ENCODE measurements at regions not wholly inside any gene's neighbourhood (a gene's known extent, or its start where the extent isn't known, plus 50 kb on each side); places are given as distances from the start of the nearest gene placed in this dataset.

GRCh38 chr10:31645786-31646185 lies 282.8 kb downstream of the ARHGAP12 start:
- DNase-seq (ENCODE audit: low read depth in 2 of 2, low spot score in 1 of 2) = no peak

- no peak for DNase-seq (ENCODE audit: low read depth in 2 of 2, low spot score in 1 of 2)
Measured at GRCh38 chr10:31644931-31645633, 283.5 kb downstream of the ARHGAP12 start.

- no peak for DNase-seq (ENCODE audit: low read depth in 2 of 2, low spot score in 1 of 2)
Measured at GRCh38 chr10:31642281-31642680, 286.4 kb downstream of the ARHGAP12 start.

- DNase-seq (ENCODE audit: low read depth in 2 of 2, low spot score in 1 of 2) = no peak
Measured at GRCh38 chr10:31635415-31636065, 293.1 kb downstream of the ARHGAP12 start.

GRCh38 chr10:31635009-31635408 lies 293.6 kb downstream of the ARHGAP12 start:
- no peak for DNase-seq (ENCODE audit: low read depth in 2 of 2, low spot score in 1 of 2)

- DNase-seq (ENCODE audit: low read depth in 2 of 2, low spot score in 1 of 2) = no peak
Measured at GRCh38 chr10:31630861-31631567, 297.6 kb downstream of the ARHGAP12 start.

GRCh38 chr10:31625566-31625965 lies 303.1 kb downstream of the ARHGAP12 start:
- no peak for DNase-seq (ENCODE audit: low read depth in 2 of 2, low spot score in 1 of 2)

- no peak for DNase-seq (ENCODE audit: low read depth in 2 of 2, low spot score in 1 of 2)
Measured at GRCh38 chr10:31624611-31625010, 304.0 kb downstream of the ARHGAP12 start.

GRCh38 chr10:31623947-31624346 lies 304.7 kb downstream of the ARHGAP12 start:
- DNase-seq (ENCODE audit: low read depth in 2 of 2, low spot score in 1 of 2) = no peak

- DNase-seq (ENCODE audit: low read depth in 2 of 2, low spot score in 1 of 2) = no peak
Measured at GRCh38 chr10:31623466-31623865, 304.4 kb downstream of the ZEB1 start.

GRCh38 chr10:31622978-31623377 lies 304.0 kb downstream of the ZEB1 start:
- no peak for DNase-seq (ENCODE audit: low read depth in 2 of 2, low spot score in 1 of 2)

GRCh38 chr10:31621733-31622132 lies 302.7 kb downstream of the ZEB1 start:
- no peak for DNase-seq (ENCODE audit: low read depth in 2 of 2, low spot score in 1 of 2)

- DNase-seq (ENCODE audit: low read depth in 2 of 2, low spot score in 1 of 2) = no peak
Measured at GRCh38 chr10:31620226-31621151, 301.5 kb downstream of the ZEB1 start.

- no peak for DNase-seq (ENCODE audit: low read depth in 2 of 2, low spot score in 1 of 2)
Measured at GRCh38 chr10:31619531-31620061, 300.6 kb downstream of the ZEB1 start.

GRCh38 chr10:31618541-31619291 lies 299.7 kb downstream of the ZEB1 start:
- no peak for DNase-seq (ENCODE audit: low read depth in 2 of 2, low spot score in 1 of 2)

- no peak for DNase-seq (ENCODE audit: low read depth in 2 of 2, low spot score in 1 of 2)
Measured at GRCh38 chr10:31617757-31618156, 298.7 kb downstream of the ZEB1 start.

GRCh38 chr10:31617133-31617532 lies 298.1 kb downstream of the ZEB1 start:
- DNase-seq (ENCODE audit: low read depth in 2 of 2, low spot score in 1 of 2) = no peak

GRCh38 chr10:31615129-31615528 lies 296.1 kb downstream of the ZEB1 start:
- DNase-seq (ENCODE audit: low read depth in 2 of 2, low spot score in 1 of 2) = no peak

- no peak for DNase-seq (ENCODE audit: low read depth in 2 of 2, low spot score in 1 of 2)
Measured at GRCh38 chr10:31614611-31615010, 295.6 kb downstream of the ZEB1 start.

GRCh38 chr10:31612082-31612481 lies 293.1 kb downstream of the ZEB1 start:
- no peak for DNase-seq (ENCODE audit: low read depth in 2 of 2, low spot score in 1 of 2)

Data from stimulated activated CD8-positive, alpha-beta memory T cell treated with anti-CD3 and anti-CD28 coated beads, Interleukin-4, amount 100 ng/mL, for 1 hour (primary cell).